ENCODE measurements at regions not wholly inside any gene's neighbourhood (a gene's known extent, or its start where the extent isn't known, plus 50 kb on each side); places are given as distances from the start of the nearest gene placed in this dataset.

- no peak for TF ChIP-seq CTCF (IDR thresholded peaks at IDR 0.05)
- TF ChIP-seq POLR2AphosphoS5 (IDR thresholded peaks at IDR 0.05; ENCODE audit: low read depth, low read length), result no peak
- no peak for TF ChIP-seq REST (IDR thresholded peaks at IDR 0.05; ENCODE audit: insufficient read depth in 1 of 2, low read depth in 2 of 2, low read length in 1 of 2)
These were observed 175.1 kb downstream of the ADSS2 start for GRCh38 chr1:244276646-244277045.

Data from Panc1 (cell line).